ENCODE measurements at regions not wholly inside any gene's neighbourhood (a gene's known extent, or its start where the extent isn't known, plus 50 kb on each side); places are given as distances from the start of the nearest gene placed in this dataset.

GRCh38 chr5:44695259-44695658 lies 113.5 kb upstream of the MRPS30 start:
- H3K9me3 ChIP-seq (ENCODE audit: control insufficient read depth, insufficient read depth, low read depth, low read length): no peaks in the 10 kb centered on the region
- H3K4me3 ChIP-seq (replicated peaks in 1 of 4; ENCODE audit: control extremely low read depth in 1 of 4, insufficient read depth in 1 of 4, low read depth in 3 of 4, low read length in 4 of 4): no peak overlapping the region
- no peaks in the 10 kb centered on the region for H3K36me3 ChIP-seq (ENCODE audit: control insufficient read depth, insufficient read depth, low read length)
- H3K4me2 ChIP-seq (ENCODE audit: extremely low read depth, insufficient read depth, low read length): no peak overlapping the region
- TF ChIP-seq EZH2 (IDR thresholded peaks at IDR 0.05; ENCODE audit: low read length, missing control alignments) (no peak), CTCF (conservative IDR thresholded peaks at IDR 0.05 in 1 of 2, IDR thresholded peaks at IDR 0.05 in 1 of 2; ENCODE audit: low read depth in 1 of 2, low read length in 2 of 2) (no peak)
- H3K79me2 ChIP-seq (ENCODE audit: control insufficient read depth, insufficient read depth, low read length): no peaks in the 10 kb centered on the region
- no peak overlapping the region for H3K27ac ChIP-seq (ENCODE audit: insufficient read depth, low read length)
- H4K20me1 ChIP-seq (ENCODE audit: control insufficient read depth, extremely low read depth, insufficient read depth, low read length): no peaks in the 10 kb centered on the region
- H3K9ac ChIP-seq (ENCODE audit: insufficient read depth, low read length): no peak overlapping the region
- H3K4me1 ChIP-seq (ENCODE audit: control insufficient read depth, extremely low read depth, insufficient read depth, low read length): no peaks in the 10 kb centered on the region
- H2AFZ ChIP-seq (ENCODE audit: low read length): no peak overlapping the region
- DNase-seq (ENCODE audit: low read depth in 2 of 2): no peak
- H3K27me3 ChIP-seq (ENCODE audit: control insufficient read depth, insufficient read depth, low read length): no peaks in the 10 kb centered on the region

DNA sequence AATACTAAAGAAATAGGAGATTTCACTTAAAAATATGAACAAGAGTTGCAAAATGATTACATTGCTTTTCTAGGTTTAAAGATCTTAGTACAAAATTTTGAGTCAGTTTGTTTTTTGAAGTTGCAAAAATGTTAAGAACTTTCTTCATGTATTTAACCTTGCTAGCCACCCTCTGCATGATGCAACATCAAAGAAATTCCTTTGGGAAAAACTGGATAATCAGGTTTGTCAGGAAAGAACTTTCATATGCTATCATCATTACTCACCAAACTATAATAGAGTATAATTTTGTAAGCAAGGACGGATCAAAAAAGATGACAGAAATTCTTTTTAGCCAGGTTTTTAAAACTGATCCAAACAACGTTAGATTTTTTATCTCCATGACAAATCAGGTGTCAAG lies 116.9 kb upstream of the MRPS30 start:
- Histone ChIP-seq H3K27ac (ENCODE audit: insufficient read depth, low read length) (no peak overlapping the region), H3K4me1 (ENCODE audit: control insufficient read depth, extremely low read depth, insufficient read depth, low read length) (no peaks in the 10 kb centered on the region), H3K79me2 (ENCODE audit: control insufficient read depth, insufficient read depth, low read length) (no peaks in the 10 kb centered on the region), H3K36me3 (ENCODE audit: control insufficient read depth, insufficient read depth, low read length) (no peaks in the 10 kb centered on the region), H3K4me3 (replicated peaks in 1 of 4; ENCODE audit: control extremely low read depth in 1 of 4, insufficient read depth in 1 of 4, low read depth in 3 of 4, low read length in 4 of 4) (no peak overlapping the region), H3K27me3 (ENCODE audit: control insufficient read depth, insufficient read depth, low read length) (no peaks in the 10 kb centered on the region), H2AFZ (ENCODE audit: low read length) (no peak overlapping the region), H3K9me3 (ENCODE audit: control insufficient read depth, insufficient read depth, low read depth, low read length) (no peaks in the 10 kb centered on the region), H4K20me1 (ENCODE audit: control insufficient read depth, extremely low read depth, insufficient read depth, low read length) (no peaks in the 10 kb centered on the region), H3K9ac (ENCODE audit: insufficient read depth, low read length) (no peak overlapping the region), H3K4me2 (ENCODE audit: extremely low read depth, insufficient read depth, low read length) (no peak overlapping the region)
- peak in 1 of 2 donors; percentile 22 for DNase-seq (ENCODE audit: low read depth in 2 of 2)
- TF ChIP-seq EZH2 (IDR thresholded peaks at IDR 0.05; ENCODE audit: low read length, missing control alignments): no peak
- TF ChIP-seq CTCF (conservative IDR thresholded peaks at IDR 0.05 in 1 of 2, IDR thresholded peaks at IDR 0.05 in 1 of 2; ENCODE audit: low read depth in 1 of 2, low read length in 2 of 2): no peak

DNA sequence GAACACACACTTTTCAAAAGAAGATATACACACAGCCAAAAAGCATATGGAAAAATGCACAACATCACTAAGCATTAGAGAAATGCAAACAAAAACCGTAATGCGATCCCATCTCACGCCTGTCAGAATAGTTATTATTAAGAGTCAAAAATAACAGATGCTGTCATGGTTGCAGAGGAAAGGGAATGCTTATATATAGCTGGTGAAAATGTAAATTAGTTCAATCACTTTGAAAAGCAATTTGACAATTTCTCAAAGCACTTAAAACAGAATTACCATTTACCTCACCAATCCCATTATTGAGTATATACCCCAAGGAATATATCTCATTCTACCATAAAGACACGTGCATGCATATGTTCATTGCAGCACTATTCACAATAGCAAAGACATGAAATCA lies 126.8 kb upstream of the MRPS30 start:
- H3K4me2 ChIP-seq (ENCODE audit: extremely low read depth, insufficient read depth, low read length): no peak overlapping the region
- no peaks in the 10 kb centered on the region for H3K27me3 ChIP-seq (ENCODE audit: control insufficient read depth, insufficient read depth, low read length)
- no peaks in the 10 kb centered on the region for H4K20me1 ChIP-seq (ENCODE audit: control insufficient read depth, extremely low read depth, insufficient read depth, low read length)
- no peak for TF ChIP-seq EZH2 (IDR thresholded peaks at IDR 0.05; ENCODE audit: low read length, missing control alignments)
- TF ChIP-seq CTCF (conservative IDR thresholded peaks at IDR 0.05 in 1 of 2, IDR thresholded peaks at IDR 0.05 in 1 of 2; ENCODE audit: low read depth in 1 of 2, low read length in 2 of 2): no peak
- DNase-seq (ENCODE audit: low read depth in 2 of 2): no peak
- no peak overlapping the region for H3K27ac ChIP-seq (ENCODE audit: insufficient read depth, low read length)
- H3K9ac ChIP-seq (ENCODE audit: insufficient read depth, low read length): no peak overlapping the region
- H3K4me1 ChIP-seq (ENCODE audit: control insufficient read depth, extremely low read depth, insufficient read depth, low read length): no peaks in the 10 kb centered on the region
- H2AFZ ChIP-seq (ENCODE audit: low read length): no peak overlapping the region
- no peak overlapping the region for H3K4me3 ChIP-seq (replicated peaks in 1 of 4; ENCODE audit: control extremely low read depth in 1 of 4, insufficient read depth in 1 of 4, low read depth in 3 of 4, low read length in 4 of 4)
- H3K36me3 ChIP-seq (ENCODE audit: control insufficient read depth, insufficient read depth, low read length): no peaks in the 10 kb centered on the region
- no peaks in the 10 kb centered on the region for H3K9me3 ChIP-seq (ENCODE audit: control insufficient read depth, insufficient read depth, low read depth, low read length)
- no peaks in the 10 kb centered on the region for H3K79me2 ChIP-seq (ENCODE audit: control insufficient read depth, insufficient read depth, low read length)
